HepG2 (cell line): ENCODE measurements at regions not wholly inside any gene's neighbourhood (a gene's known extent, or its start where the extent isn't known, plus 50 kb on each side); places are given as distances from the start of the nearest gene placed in this dataset.

ENCODE experiments used
- ATAC-seq: fragments of 200-7000 bp; cut with Tn5 transposase; 3 replicates; pipeline ENCODE4 v1.9.1; 2020; ENCODE audit warnings: mild to moderate bottlenecking, moderate library complexity
- BruUV-seq: library from RNA; stranded (reverse); fragments of 400-500 nt; replicated peaks from 2 replicates; lab custom pipeline; 2021; lab: Mats Ljungman, UMichigan
- CTCF ChIA-PET: fragments of 300-600 bp; formaldehyde crosslinking; extraction: SDS; loops from one replicate; lab custom pipeline; 2021; ENCODE audit warnings: low total read pairs, inconsistent platforms, low intra/inter-chr PET ratio; lab: Yijun Ruan, JAX
- POLR2A ChIA-PET: fragments of 350-600 bp; sonication (Branson Sonifier 250); formaldehyde crosslinking; loops from one replicate; lab custom pipeline; 2020; ENCODE audit warnings: antibody characterized with exemption, inconsistent platforms; lab: Yijun Ruan, JAX
- DNase-seq: peaks from one replicate; pipeline ENCODE4 v3.0.0-alpha.2; 2015; ENCODE audit warnings: low spot score
- FAIRE-seq: peaks from 3 replicates; lab custom pipeline; 2011; peaks lifted over from hg19 to GRCh38; lab: Jason Lieb, UNC
- H2AFZ ChIP-seq: one replicate; pipeline ENCODE4 v1.6.1; 2011; ENCODE audit warnings: low read length, inconsistent platforms
- H3K27ac ChIP-seq: fragments of 300-600 bp; 3 replicates; pipeline ENCODE4 v1.8.0; 2011; ENCODE audit warnings: mixed run types, mild to moderate bottlenecking, mixed read lengths, low read length, inconsistent platforms; ENCODE audit not compliant: insufficient read depth; ENCODE audit errors: extremely low read length
- H3K27me3 ChIP-seq, 2 experiments: fragments of 200-600 bp in 1 of 2; 2 replicates in 1 of 2; 3 replicates in 1 of 2; pipeline versions ENCODE4 v1.6.0 to v1.8.0; 2011; ENCODE audit warnings: low read length in 2 of 2, mild to moderate bottlenecking in 2 of 2, moderate library complexity in 2 of 2, inconsistent platforms in 1 of 2; ENCODE audit not compliant: insufficient read depth in 2 of 2, control insufficient read depth in 1 of 2
- H3K36me3 ChIP-seq, 2 experiments: fragments of 200-600 bp in 1 of 2; replicated peaks in 1 of 2; 2 replicates in 1 of 2; 3 replicates in 1 of 2; pipeline versions ENCODE4 v1.5.1 to v1.8.0; 2011; ENCODE audit warnings: low read length in 2 of 2, inconsistent platforms in 1 of 2; ENCODE audit not compliant: insufficient read depth in 2 of 2, control insufficient read depth in 1 of 2
- H3K4me1 ChIP-seq: 2 replicates; pipeline ENCODE4 v1.5.1; 2012; ENCODE audit warnings: low read length, inconsistent platforms; ENCODE audit not compliant: insufficient read depth
- H3K4me2 ChIP-seq: 2 replicates; pipeline ENCODE4 v1.6.0; 2011; ENCODE audit warnings: low read depth, low read length, inconsistent platforms
- H3K4me3 ChIP-seq, 3 experiments: fragments of 200-600 bp in 1 of 3; sonication (generic), shearing (Covaris generic) in 1 of 3; replicated peaks in 1 of 3; 2 replicates each; pipeline ENCODE4 v1.5.1; 2011 to 2016; ENCODE audit warnings: low read length in 3 of 3, inconsistent platforms in 2 of 3, low read depth in 2 of 3, mild to moderate bottlenecking in 2 of 3, control low read depth in 1 of 3, mixed read lengths in 1 of 3; ENCODE audit not compliant: insufficient read depth in 1 of 3
- H3K79me2 ChIP-seq: one replicate; pipeline ENCODE4 v1.6.1; 2011; ENCODE audit warnings: low read length, inconsistent platforms; ENCODE audit not compliant: insufficient read depth
- H3K9ac ChIP-seq: 2 replicates; pipeline ENCODE4 v1.6.0; 2011; ENCODE audit warnings: mild to moderate bottlenecking, low read depth, low read length, inconsistent platforms; ENCODE audit not compliant: insufficient read depth
- H3K9me3 ChIP-seq: 2 replicates; pipeline ENCODE4 v1.5.1; 2012; ENCODE audit warnings: mild to moderate bottlenecking, low read length
- H4K20me1 ChIP-seq: 2 replicates; pipeline ENCODE4 v1.6.0; 2011; ENCODE audit warnings: inconsistent platforms, mild to moderate bottlenecking, low read length, moderate library complexity; ENCODE audit not compliant: insufficient read depth
- MATR3 ChIP-seq: sonication (generic); formaldehyde crosslinking; IDR thresholded peaks from 2 replicates; pipeline ENCODE4 v1.4.0; 2020; ENCODE audit warnings: missing genetic modification reagents
- MTA3 ChIP-seq: sonication (generic); formaldehyde crosslinking; IDR thresholded peaks from 2 replicates; pipeline ENCODE4 v1.4.0; 2020; ENCODE audit warnings: missing genetic modification reagents
- SRF ChIP-seq: IDR thresholded peaks from 2 replicates; pipeline ENCODE4 v1.6.1; 2011; ENCODE audit warnings: mild to moderate bottlenecking, low read depth, low read length, moderate library complexity
- WGBS: methylation state at CpG from one replicate; pipeline ENCODE4 v1.1.6; 2017; ENCODE audit warnings: low lambda C conversion rate; 5-methylcytosine and 5-hydroxymethylcytosine counted together
- in situ Hi-C: cut with HindIII; loops from 2 replicates; pipeline ENCODE4 v1.10.0; 2017; ENCODE audit warnings: low pct_unique_long_range_greater_than_20kb; ENCODE audit not compliant: extremely low pct_ligation_motif_present
- intact Hi-C: fragments of 100-400 bp; cut with micrococcal nuclease; formaldehyde crosslinking; loops from one replicate; pipeline ENCODE4 v1.10.0; 2022; ENCODE audit not compliant: unreplicated experiment
- TF ChIP-seq, protein P1 (sequence below): sonication (generic); formaldehyde crosslinking; IDR thresholded peaks from 2 replicates; pipeline ENCODE4 v1.5.1; 2020; ENCODE audit warnings: missing genetic modification reagents, mild to moderate bottlenecking, borderline replicate concordance

DNA sequence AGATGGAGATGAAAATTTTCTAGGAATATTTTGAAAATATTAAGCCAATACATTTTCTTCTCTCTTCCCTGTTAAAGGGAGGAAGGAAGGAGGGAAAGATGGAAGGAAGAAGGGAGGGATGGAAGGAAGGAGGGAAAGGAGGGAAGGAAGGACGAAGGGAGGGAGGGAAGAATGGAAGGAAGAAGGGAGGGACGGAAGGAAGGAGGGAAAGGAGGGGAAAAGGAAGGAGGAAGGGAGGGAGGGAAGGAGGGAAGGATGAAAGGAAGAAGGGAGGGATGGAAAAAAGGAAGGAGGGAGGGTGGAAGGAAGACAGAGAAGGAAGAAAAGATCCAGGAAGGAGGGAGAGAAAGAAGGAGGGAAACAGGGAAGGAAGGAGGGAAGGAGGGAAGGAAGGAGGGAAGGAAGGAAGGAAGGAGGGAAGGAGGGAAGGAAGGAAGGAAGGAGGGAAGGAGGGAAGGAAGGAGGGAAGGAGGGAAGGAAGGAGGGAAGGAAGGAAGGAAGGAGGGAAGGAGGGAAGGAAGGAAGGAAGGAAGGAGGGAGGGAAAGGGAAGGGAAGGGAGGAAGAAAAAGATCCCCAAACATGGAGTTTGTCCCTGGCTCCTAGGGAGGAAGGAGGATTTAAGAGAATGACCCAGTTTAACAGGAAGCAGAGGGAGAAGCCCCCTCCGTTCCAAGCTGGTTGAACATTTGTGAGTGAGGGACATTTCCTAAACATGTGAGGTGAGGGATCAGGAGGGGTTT, 70.3 kb upstream of the NEURL1B start (continued):
- TF ChIP-seq, protein P1, sequence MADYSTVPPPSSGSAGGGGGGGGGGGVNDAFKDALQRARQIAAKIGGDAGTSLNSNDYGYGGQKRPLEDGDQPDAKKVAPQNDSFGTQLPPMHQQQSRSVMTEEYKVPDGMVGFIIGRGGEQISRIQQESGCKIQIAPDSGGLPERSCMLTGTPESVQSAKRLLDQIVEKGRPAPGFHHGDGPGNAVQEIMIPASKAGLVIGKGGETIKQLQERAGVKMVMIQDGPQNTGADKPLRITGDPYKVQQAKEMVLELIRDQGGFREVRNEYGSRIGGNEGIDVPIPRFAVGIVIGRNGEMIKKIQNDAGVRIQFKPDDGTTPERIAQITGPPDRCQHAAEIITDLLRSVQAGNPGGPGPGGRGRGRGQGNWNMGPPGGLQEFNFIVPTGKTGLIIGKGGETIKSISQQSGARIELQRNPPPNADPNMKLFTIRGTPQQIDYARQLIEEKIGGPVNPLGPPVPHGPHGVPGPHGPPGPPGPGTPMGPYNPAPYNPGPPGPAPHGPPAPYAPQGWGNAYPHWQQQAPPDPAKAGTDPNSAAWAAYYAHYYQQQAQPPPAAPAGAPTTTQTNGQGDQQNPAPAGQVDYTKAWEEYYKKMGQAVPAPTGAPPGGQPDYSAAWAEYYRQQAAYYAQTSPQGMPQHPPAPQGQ (CRISPR knock-in tag): no peak
- no peak for TF ChIP-seq MTA3

GRCh38 chr5:172569861-172570558, 71.1 kb upstream of the NEURL1B start:
- Histone ChIP-seq H3K4me3 (no peak overlapping the region), H3K9ac (no peak overlapping the region), H3K36me3 (no peaks in the 10 kb centered on the region), H3K9me3 (no peaks in the 10 kb centered on the region), H3K79me2 (no peaks in the 10 kb centered on the region), H2AFZ (no peak overlapping the region), H3K27ac (no peak overlapping the region), H3K27me3 (peaks cover 13 to 40% of the 10 kb centered on the region in 2 experiments; a peak in 4 of 5 replicates), H3K4me1 (no peaks in the 10 kb centered on the region), H4K20me1 (no peaks in the 10 kb centered on the region), H3K4me2 (no peak overlapping the region)
- no peak for ATAC-seq
- no peak for DNase-seq
- FAIRE-seq: no peak
- ChIA-PET CTCF (no interaction called here), POLR2A (no interaction called here)
- 4% methylated on average over 12 of the region's 15 CpGs for WGBS
- in situ Hi-C loops (no loop called here), intact Hi-C loops (no loop called here)
- TF ChIP-seq MATR3 (CRISPR knock-in tag): no peak
- TF ChIP-seq SRF: peak; percentile 30; the same call in 1 of the 2 replicates
- BruUV-seq: no TSS peak
